Peyer's patch (tissue), 4 donors: ENCODE measurements at regions not wholly inside any gene's neighbourhood (a gene's known extent, or its start where the extent isn't known, plus 50 kb on each side); places are given as distances from the start of the nearest gene placed in this dataset.

Source experiments
- CTCF ChIP-seq, 6 experiments: fragments of 450-650 bp in 4 of 6; fragments of 200-600 bp in 2 of 6; sonication (generic) in 1 of 6; IDR thresholded peaks; one replicate each; pipeline ENCODE4 v1.5.1; 2017 to 2019; ENCODE audit warnings: antibody characterized with exemption in 6 of 6, mild to moderate bottlenecking in 3 of 6, moderate library complexity in 1 of 6
- POLR2A ChIP-seq, 2 donors: fragments of 450-650 bp; IDR thresholded peaks; one replicate each; pipeline ENCODE4 v1.5.1; 2017; ENCODE audit warnings: antibody characterized with exemption in 2 of 2, mild to moderate bottlenecking in 2 of 2, moderate library complexity in 2 of 2

- TF ChIP-seq CTCF (IDR thresholded peaks at IDR 0.05): no peak
- no peak for TF ChIP-seq POLR2A (IDR thresholded peaks at IDR 0.05)
These were observed 163.9 kb upstream of the LCORL start for GRCh38 chr4:18185491-18185890.
